NCI-H510A treated with DMSO at 0.1 percent for 48 hours (cell line): ENCODE measurements at regions not wholly inside any gene's neighbourhood (a gene's known extent, or its start where the extent isn't known, plus 50 kb on each side); places are given as distances from the start of the nearest gene placed in this dataset.
A peak's percentile ranks its signal among the peaks of the same experiment; 100 is the strongest.
"Not testable (repeated sequence)": the region's sequence is repeated elsewhere in the genome, so short reads cannot be mapped to it uniquely, and the experiment has no call there.

Experiments used
- DNase-seq: peaks from one replicate; lab custom pipeline; 2025; lab: John Stamatoyannopoulos, UW

GRCh38 chr10:33506838-33507661, 172.6 kb upstream of the NRP1 start:
- no peak for DNase-seq

GRCh38 chr10:33506391-33506790, 171.9 kb upstream of the NRP1 start:
- no peak for DNase-seq

- DNase-seq: no peak
Measured at GRCh38 chr10:33501161-33501560, 166.7 kb upstream of the NRP1 start.

GRCh38 chr10:33498391-33498891, 164.0 kb upstream of the NRP1 start:
- DNase-seq: no peak

- no peak for DNase-seq
Measured at GRCh38 chr10:33497338-33497737, 162.9 kb upstream of the NRP1 start.

- DNase-seq: no peak
Measured at GRCh38 chr10:33496096-33496495, 161.6 kb upstream of the NRP1 start.

GRCh38 chr10:33494694-33495265, 160.3 kb upstream of the NRP1 start:
- DNase-seq: no peak

- DNase-seq: no peak
Measured at GRCh38 chr10:33493978-33494377, 159.5 kb upstream of the NRP1 start.

- no peak for DNase-seq
Measured at GRCh38 chr10:33493497-33493896, 159.0 kb upstream of the NRP1 start.

GRCh38 chr10:33492701-33493345, 158.4 kb upstream of the NRP1 start:
- DNase-seq: no peak

- DNase-seq: no peak
Measured at GRCh38 chr10:33489501-33490176, 155.2 kb upstream of the NRP1 start.

- no peak for DNase-seq
Measured at GRCh38 chr10:33487014-33487776, 152.7 kb upstream of the NRP1 start.

- no peak for DNase-seq
Measured at GRCh38 chr10:33485276-33485675, 150.8 kb upstream of the NRP1 start.

GRCh38 chr10:33484787-33485186, 150.3 kb upstream of the NRP1 start:
- DNase-seq: no peak

GRCh38 chr10:33483816-33484190, 149.3 kb upstream of the NRP1 start:
- peak; percentile 60 for DNase-seq

GRCh38 chr10:33483124-33483815, 148.8 kb upstream of the NRP1 start:
- peak; percentile 63 for DNase-seq

- no peak for DNase-seq
Measured at GRCh38 chr10:33482486-33482885, 148.0 kb upstream of the NRP1 start.

- DNase-seq: no peak
Measured at GRCh38 chr10:33481184-33481583, 146.7 kb upstream of the NRP1 start.

GRCh38 chr10:33480417-33480816, 145.9 kb upstream of the NRP1 start:
- DNase-seq: not testable (repeated sequence)

- DNase-seq: peak; percentile 18
Measured at GRCh38 chr10:33478675-33479125, 144.2 kb upstream of the NRP1 start.

GRCh38 chr10:33478089-33478674, 143.7 kb upstream of the NRP1 start:
- DNase-seq: no peak
